IPS DF 19.7 (cell line): ENCODE measurements at regions not wholly inside any gene's neighbourhood (a gene's known extent, or its start where the extent isn't known, plus 50 kb on each side); places are given as distances from the start of the nearest gene placed in this dataset.

Source experiments
- DNase-seq: peaks from one replicate; pipeline ENCODE4 v3.0.0-alpha.2; 2013; ENCODE audit warnings: low read depth, low spot score

DNA sequence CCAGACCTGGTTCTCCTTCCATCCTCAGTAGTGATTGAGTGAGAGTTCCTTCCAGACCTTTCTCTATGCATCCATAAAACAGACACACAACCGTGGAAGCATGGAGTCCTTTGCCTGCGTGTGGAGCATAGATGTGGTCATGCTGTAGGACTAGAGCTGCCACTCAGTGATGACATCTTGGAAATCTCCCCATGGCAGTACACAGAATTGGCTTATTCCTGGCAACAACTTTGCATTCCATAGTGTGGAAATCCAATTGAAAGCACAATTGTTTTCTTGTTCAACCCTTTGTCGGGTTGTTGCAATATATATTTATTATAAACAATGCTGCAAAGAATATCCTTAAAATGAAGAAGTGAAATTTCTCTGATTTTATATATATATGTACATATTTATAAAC lies 547.8 kb downstream of the CDH26 start:
- no peak for DNase-seq

DNA sequence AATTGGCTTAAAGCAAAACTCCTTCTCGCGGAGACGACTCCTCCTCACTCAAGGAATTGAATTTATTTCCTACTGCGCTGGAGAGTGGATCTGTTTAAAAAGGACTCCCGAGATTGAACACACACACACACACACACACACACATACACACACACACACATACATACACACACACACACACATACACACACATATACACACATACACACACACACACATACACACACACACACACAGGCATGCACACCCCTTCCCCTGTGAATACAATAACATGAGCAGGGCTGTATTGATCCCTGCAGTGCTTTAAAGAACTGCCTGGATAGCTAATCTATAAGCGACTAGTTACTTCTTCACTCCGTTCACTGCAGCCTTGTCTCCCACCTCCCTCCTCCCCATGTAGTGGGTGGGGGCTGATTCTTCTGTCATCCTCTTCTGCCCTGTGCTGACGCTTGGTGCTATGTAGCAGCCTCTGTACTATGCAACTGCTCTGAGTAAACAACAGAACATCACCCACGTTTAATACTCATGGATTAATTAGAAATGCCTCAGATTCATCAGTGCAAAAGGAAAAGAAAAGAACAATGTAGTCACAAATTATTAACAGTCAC lies 549.0 kb downstream of the CDH26 start:
- DNase-seq = no peak

DNA sequence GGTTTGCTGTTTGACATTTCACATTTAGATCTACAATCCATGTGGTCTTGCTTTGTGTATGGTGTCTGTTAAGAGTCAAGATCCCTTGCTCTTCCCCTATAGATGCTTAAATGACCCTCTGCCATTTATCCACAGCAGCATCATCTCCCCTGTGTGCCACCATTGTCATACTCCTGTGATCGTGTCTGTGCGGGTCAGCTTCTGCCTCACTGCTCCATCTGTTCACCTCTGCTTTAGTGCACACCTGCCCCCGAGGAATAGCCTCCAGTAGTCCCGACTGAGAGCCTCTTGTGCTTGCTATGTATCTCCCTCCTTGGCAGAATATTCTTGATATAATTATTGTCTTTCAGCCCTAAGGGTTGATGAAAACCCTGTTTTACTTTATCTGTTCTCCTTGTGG lies 551.2 kb downstream of the CDH26 start:
- DNase-seq = no peak

DNA sequence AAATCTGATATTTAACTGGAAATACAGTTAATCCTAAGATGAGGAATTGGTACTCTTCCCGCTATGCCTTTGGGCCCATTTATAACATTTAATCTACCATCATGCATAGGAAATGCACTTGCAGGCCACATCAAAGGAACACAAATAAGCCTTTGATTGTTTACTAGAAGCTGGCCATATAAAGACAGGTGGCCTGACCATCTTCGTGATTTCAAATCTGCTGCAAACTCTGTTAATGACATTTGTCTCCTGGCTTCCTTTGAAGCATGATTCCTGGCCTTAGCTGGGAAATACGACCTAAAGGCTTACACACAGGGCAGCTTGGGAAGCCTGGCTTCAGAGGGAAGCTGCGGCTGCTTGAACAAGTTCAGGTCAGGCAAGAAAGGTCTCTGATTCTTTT lies 552.1 kb downstream of the CDH26 start:
- no peak for DNase-seq

- DNase-seq = peak; percentile 28
Observed at GRCh38 chr20:60512443-60512842, 554.2 kb downstream of the CDH26 start.

DNA sequence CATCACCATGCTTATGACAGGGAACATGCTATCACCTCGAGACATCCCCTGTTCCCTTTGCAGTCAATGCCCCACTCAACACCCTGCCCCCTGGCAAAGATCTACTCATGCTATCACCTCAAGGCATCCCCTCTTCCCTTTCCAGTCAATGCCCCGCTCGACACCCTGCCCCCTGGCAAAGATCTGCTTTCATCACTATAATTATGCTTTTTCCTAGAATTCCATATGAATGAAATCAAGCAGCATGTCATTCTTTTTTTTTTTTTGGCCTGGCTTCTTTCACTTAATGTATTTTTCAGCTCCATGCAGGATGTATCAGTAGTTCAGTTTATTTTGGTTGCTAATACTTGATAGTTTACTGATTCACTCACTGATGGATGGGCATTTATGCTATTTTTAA lies 554.9 kb downstream of the CDH26 start:
- DNase-seq = no peak

DNA sequence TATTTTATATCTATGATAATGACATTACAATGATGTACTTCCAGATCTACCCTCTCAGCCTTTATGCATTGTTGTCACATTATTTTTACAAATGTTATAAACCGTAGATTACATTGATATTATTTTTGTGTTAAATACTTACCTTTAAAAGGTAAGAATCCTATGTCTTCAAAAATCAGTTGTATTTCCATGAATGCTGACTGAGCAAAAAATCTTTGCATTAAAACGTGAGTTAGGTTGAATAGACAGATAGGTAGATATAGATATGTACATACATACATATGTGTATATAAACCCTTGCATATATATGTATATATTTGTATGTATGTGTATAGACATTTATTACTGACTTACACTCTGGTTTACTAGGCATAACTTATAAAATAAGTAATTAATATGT lies 558.2 kb downstream of the CDH26 start:
- DNase-seq = no peak

- DNase-seq = no peak
Observed at GRCh38 chr20:60518022-60518421, 559.8 kb downstream of the CDH26 start.

DNA sequence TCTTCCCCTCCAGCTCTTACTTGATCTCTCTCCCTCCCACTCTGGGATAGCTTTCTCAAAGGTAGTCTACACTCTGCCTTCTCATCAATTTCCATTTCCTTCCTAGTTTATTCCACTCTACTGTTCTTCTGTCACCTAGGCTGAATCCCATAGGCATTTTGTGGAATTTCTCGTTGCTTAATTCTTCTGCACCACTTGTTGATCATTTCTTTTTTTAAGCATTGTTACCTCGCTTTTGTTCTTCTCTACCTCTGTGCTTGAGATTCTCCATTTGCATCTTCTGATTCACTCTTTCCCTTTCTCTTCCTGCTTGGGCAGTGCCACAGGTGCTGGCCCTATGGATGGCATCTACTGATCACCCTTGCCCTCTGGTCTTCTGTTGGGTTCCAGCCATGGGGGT lies 567.2 kb downstream of the CDH26 start:
- DNase-seq = no peak

- no peak for DNase-seq
Observed at GRCh38 chr20:60527656-60528055, 569.4 kb downstream of the CDH26 start.

DNA sequence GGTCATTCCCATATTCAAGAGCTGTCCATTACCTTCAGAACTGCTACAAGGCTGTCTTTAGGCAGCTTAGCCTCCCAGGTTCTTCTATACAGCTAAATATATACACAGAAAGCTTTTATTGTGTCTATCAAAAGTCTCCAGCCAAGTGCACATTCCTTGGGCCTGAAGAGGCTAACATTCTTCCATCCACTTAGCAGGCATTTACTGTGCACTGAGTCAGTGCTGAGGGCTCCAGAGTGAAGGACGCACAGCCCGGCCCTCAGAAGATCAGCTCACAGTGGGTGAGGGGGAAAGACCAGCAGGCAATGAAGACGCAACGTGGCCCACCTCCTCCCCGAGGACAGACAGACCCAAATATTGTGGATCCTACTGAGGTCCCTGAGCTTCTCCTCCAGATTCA lies 569.9 kb downstream of the CDH26 start:
- no peak for DNase-seq

- no peak for DNase-seq
Observed at GRCh38 chr20:60529149-60529548, 570.9 kb downstream of the CDH26 start.

DNA sequence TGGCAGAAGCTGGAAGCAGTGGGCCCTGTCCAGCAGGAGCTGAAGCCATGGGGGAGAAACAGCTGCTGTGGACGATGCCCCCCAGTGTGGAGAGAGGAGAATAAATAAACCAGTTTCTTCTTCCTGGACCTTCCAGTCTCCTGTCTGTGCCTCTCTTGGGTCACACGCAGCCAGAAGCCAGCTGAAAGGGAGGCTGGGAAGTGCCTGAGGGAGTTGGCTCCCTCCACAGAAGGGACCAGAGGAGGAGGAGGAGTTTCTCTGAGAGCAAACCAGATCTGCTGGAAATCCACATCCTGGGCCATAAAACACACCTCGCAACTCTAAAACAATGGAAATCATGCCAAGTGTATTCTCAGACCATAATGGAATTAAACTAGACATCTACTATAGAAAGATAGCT lies 577.0 kb downstream of the CDH26 start:
- DNase-seq = no peak

DNA sequence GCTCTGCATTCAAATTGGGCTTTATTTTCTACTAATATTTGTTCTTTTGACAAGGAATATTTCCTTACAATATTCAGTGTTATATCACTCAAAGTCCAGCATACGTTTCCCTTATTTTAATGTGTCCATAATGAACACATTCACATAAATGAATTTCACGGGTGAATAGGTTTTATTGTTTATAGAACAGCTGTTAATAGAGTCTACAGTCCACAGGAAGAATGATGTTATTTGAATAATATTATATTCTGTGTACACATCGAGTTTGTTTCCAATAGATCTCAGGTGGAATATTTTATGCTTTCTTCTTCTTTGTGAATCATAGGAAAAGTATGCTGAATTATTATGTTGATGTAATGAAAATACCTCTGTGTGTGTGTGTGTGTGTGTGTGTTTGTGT lies 582.4 kb downstream of the CDH26 start:
- DNase-seq = no peak

DNA sequence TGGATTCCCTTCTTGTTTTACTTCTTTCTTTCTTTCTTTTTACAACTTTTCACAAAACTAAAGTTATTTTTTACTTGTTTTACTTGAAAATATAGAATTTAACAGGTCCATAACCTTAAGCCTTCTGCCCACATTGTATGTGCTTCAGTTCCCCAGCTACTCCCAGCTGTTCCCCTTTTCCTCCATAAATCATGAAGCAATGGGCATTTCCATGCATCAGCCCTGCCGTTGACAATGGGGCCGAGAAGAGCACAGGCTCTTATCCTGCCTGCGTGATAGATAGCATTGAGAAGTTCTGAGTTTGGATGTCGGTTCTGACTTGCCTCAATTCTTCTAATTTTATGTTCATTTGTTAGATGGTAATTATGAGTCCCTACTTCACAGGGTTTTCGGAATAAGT lies 583.8 kb downstream of the CDH26 start:
- no peak for DNase-seq

DNA sequence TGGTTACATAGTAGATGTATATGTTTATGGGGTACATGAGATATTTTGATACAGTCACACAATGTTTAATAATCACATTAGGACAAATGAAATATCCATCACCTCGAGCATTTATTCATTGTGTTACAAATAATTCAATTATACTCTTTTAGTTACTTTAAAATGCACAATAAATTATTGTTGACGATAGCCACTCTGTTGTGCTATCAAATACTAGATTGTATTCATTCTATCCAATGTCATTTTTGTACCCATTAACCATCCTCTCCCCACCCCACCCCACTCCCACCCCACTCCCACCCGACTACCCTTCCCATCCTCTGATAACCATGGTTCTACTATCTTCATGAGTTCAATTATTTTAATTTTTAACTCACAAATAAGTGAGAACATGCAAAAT lies 585.4 kb downstream of the CDH26 start:
- DNase-seq = no peak

DNA sequence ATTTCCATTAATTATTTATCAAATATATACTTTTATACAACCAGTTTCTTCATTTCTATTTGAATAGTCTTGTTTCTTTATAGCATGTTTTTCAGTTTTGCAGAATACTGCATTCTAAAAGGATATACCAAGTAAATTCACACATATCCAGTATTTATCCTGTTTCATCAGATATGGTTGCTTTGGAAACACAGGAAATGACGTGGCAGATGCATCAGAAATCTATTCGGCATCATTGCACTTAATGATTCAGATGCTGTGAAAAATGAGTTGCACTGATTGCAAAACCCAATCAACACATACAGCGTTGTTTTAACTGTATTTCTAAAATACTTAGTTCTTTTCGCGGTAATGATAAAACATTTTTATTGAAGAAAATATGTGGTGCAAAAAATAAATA lies 594.9 kb downstream of the CDH26 start:
- no peak for DNase-seq

DNA sequence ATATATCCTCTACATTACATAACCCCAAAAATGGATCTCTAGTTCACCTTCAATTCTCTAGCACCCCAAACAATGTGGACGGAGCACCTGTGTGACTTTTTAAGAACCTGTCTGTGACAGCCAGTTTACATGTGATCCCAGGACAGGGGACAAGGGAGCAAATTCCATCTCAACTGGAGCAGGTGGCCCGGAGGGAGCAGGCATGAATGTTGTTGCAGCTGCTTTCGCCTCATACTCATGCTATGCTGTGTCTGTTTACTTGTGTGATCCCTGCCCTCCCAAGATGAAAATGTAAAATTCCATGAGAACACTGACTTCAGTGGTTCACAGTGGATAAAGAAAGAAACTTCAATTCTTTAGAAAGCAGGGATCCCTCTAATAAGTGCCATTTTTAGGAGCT lies 600.3 kb downstream of the CDH26 start:
- DNase-seq = no peak

- DNase-seq = no peak
Observed at GRCh38 chr20:60559462-60559861, 601.2 kb downstream of the CDH26 start.

GRCh38 chr20:60561052-60561451 lies 602.8 kb downstream of the CDH26 start:
- DNase-seq = no peak

DNA sequence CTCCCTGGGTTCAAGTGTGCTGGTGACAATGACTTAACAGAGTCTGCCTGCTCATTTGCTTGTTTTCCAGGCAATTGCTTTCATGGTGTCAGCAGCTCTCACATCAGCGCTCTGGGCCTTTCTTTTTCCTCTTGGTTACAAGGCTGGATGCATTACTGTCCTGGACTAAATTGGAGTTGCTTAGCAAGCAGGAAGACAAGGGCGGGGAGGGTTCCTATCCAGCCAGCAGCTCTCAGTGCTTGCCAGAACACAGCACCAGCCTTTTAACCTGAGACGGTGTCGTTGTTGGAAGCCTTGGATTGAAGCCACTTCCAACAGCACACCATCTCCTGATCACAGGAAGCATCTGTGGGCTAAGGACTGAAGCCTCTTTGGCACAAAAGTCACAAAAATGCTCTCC lies 606.9 kb downstream of the CDH26 start:
- DNase-seq = no peak

DNA sequence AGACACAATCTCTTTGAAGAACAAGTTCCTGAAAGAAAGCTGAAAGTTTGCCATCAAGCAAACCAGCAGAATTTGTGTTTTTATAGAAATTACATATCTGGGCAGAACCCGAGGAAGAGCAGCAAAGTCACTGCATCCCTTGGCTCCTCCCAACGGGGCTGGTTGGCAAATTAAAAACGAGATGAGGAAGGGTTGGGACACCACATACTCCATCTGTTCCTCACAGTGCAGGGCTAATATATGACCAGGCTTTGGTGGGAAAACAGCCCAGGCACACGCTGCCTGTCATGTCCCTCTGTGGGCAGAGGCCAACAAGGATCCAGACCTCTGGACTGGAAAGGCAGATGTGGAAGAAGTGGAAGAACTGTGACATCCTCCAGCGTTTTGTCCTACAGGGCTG lies 607.3 kb downstream of the CDH26 start:
- DNase-seq = no peak

- no peak for DNase-seq
Observed at GRCh38 chr20:60569116-60569515, 610.9 kb downstream of the CDH26 start.

GRCh38 chr20:60570481-60571277 lies 612.5 kb downstream of the CDH26 start:
- no peak for DNase-seq
